AG09309 (cell line): ENCODE measurements at regions not wholly inside any gene's neighbourhood (a gene's known extent, or its start where the extent isn't known, plus 50 kb on each side); places are given as distances from the start of the nearest gene placed in this dataset.

Experiments
- DNase-seq: peaks from one replicate; pipeline ENCODE4 v3.0.0-alpha.2; 2010; ENCODE audit warnings: low read depth
- H3K4me3 ChIP-seq: 2 replicates; pipeline ENCODE4 v1.5.1; 2011; ENCODE audit warnings: mild to moderate bottlenecking, low read depth, low read length, moderate library complexity; ENCODE audit not compliant: control insufficient read depth
- TF ChIP-seq, protein P1 (sequence below): IDR thresholded peaks from 2 replicates; pipeline ENCODE4 v1.5.1; 2011; ENCODE audit warnings: mild to moderate bottlenecking, low read depth, low read length, inconsistent platforms; ENCODE audit not compliant: insufficient read depth, control insufficient read depth; ENCODE audit errors: missing control alignments

DNA sequence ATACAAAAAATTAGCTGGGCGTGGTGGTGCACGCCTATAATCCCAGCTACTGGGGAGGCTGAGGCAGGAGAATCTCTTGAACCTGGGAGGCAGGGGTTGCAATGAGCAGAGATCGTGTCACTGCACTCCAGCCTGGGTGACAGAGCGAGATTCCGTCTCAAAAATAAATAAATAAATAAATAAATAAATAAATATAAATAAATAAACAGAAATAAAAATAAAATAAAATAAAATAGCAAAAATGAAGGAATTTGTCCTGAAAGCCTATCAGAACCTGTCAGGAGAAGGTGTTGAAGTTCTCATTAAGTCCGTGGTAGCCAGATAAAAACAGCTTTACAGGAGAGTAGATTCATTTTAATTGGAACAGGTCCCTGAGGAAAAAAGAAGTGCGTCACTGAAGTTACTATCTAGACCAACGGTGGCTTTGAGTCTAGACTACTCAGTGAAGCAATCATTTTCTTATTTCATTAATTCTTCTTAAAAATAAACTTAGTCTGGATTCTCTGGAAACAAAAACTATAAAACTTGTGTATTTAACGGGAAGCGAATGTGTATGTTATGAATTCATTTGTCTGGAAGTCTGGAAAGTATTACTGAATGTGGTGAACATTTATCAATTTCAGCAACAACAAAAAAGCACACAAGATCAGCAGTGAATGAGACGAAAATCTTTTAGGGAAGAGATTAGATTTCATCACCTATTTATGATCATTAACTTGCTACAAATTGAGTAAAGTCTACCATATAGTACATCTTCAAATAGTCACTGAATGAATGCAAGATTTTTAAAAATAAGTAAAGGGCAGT lies 248.5 kb upstream of the PDE3A start:
- DNase-seq = no peak
- TF ChIP-seq, protein P1, sequence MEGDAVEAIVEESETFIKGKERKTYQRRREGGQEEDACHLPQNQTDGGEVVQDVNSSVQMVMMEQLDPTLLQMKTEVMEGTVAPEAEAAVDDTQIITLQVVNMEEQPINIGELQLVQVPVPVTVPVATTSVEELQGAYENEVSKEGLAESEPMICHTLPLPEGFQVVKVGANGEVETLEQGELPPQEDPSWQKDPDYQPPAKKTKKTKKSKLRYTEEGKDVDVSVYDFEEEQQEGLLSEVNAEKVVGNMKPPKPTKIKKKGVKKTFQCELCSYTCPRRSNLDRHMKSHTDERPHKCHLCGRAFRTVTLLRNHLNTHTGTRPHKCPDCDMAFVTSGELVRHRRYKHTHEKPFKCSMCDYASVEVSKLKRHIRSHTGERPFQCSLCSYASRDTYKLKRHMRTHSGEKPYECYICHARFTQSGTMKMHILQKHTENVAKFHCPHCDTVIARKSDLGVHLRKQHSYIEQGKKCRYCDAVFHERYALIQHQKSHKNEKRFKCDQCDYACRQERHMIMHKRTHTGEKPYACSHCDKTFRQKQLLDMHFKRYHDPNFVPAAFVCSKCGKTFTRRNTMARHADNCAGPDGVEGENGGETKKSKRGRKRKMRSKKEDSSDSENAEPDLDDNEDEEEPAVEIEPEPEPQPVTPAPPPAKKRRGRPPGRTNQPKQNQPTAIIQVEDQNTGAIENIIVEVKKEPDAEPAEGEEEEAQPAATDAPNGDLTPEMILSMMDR = no peak

DNA sequence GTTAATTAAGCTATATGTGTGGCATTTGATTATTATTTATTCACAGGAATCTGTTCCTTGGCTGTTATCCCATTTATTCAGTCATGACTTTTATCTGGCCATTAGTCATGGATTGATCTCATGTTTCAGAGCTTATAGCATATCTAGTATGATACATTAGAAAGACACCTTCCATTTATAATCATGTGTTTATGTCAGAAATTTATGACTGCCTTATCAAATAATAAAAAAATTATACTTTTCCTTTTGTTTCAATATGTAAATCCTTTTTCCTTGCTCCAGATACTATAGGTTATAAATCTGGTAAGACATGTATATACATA lies 248.0 kb upstream of the PDE3A start:
- no peak for DNase-seq
- H3K4me3 ChIP-seq = no peak overlapping the region
- TF ChIP-seq, protein P1 = no peak

More for the DNA sequence above, 248.5 kb upstream of the PDE3A start:
- H3K4me3 ChIP-seq = no peak overlapping the region

DNA sequence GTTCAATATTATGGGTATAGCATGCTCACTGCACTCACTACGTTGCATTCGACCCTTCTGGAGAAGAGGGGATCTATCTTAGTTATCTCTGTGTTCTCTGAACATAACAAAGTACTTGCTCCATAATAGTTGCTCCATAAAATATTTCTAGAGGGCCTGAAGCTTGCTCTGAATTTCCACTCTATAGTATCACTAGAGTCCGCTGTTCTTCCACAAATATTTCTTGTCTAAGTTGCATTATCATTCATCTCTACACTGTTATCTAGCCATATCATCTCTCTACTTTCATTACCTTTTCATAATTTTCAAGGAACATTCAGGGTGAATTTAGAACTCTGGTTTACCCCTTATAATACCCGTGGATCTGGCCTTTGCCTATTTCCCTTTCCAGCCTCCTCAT lies 246.1 kb upstream of the PDE3A start:
- H3K4me3 ChIP-seq = no peak overlapping the region
- TF ChIP-seq, protein P1 = no peak
- no peak for DNase-seq

DNA sequence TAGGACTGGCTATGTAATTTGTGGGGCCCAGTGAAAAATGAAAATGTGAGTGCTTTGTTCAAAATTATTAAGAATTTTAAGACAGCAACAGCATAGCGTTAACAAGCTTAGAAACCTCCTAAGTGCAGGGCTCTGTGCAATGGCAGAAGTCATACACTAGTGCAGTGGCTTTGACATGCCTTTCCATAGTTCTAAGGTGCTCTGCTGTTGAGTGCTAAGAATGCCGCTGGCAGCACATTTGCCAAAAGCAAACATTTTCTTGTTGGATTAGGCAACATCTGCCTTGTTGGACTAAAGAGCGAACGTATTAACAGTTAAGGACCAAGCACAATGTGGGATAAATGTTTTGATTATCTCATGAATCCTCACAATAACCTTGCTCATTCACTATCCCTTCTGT lies 244.9 kb upstream of the PDE3A start:
- TF ChIP-seq, protein P1 = no peak
- DNase-seq = no peak
- no peak overlapping the region for H3K4me3 ChIP-seq

DNA sequence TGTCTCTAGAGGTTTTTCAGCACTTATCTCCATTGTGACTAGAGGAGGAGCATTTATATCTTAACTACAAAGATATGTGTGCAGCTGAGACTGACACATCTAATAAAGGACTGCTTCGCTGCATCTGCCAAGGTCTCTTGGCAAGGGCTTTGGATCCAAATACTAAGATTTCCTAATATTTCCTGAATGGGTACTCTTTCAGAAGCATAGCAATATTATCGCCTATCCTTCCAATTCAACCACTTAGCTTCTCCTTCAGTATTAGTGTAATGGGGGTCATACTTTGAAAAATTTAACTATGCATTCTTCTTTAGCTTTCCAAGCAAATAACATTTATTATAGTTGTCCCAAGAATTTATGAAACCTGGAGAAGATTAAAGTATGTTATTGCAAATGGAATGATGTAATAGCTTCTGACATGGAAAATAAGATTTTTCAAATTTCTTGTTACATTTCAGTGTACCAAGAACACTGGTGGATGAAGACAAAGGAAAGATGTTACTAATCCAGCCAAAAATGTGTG lies 243.0 kb upstream of the PDE3A start:
- TF ChIP-seq, protein P1 = no peak
- DNase-seq = peak; percentile 50
- H3K4me3 ChIP-seq = no peak overlapping the region

DNA sequence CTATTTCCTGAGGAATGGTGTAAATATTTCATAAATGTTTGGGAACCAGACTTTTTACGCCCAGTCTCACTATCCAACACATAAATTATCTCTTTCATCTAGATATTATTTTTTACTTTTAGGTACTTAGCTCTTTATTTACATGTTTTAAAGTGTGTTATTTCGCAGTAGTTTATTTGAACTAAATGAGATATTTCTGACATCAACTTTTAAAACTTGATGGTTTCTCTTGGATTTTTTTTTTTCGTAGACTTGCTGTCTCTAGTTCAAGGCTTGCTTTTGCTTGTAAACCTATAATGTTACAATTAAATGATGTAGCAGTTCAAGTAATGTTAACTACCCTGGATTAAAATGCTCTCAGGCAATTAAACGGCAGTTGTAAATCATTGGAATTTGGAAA lies 241.7 kb upstream of the PDE3A start:
- TF ChIP-seq, protein P1 = no peak
- DNase-seq = no peak
- H3K4me3 ChIP-seq = no peak overlapping the region
